A673 (cell line): ENCODE measurements at regions not wholly inside any gene's neighbourhood (a gene's known extent, or its start where the extent isn't known, plus 50 kb on each side); places are given as distances from the start of the nearest gene placed in this dataset.

Experiments
- EZH2 ChIP-seq: fragments of 200-600 bp; sonication (generic); IDR thresholded peaks from 2 replicates; pipeline ENCODE4 v1.6.1; 2017; ENCODE audit warnings: borderline replicate concordance, low read depth, mild to moderate bottlenecking, mixed read lengths, antibody characterized with exemption, low read length; ENCODE audit not compliant: poor library complexity, severe bottlenecking
- TF ChIP-seq, protein P1 (sequence below): fragments of 300-800, 200-600 bp; sonication (generic); conservative IDR thresholded peaks from 2 replicates; pipeline ENCODE4 v1.5.1; 2017; ENCODE audit warnings: low read depth, mild to moderate bottlenecking, antibody characterized with exemption, low read length, moderate library complexity, mixed read lengths

DNA sequence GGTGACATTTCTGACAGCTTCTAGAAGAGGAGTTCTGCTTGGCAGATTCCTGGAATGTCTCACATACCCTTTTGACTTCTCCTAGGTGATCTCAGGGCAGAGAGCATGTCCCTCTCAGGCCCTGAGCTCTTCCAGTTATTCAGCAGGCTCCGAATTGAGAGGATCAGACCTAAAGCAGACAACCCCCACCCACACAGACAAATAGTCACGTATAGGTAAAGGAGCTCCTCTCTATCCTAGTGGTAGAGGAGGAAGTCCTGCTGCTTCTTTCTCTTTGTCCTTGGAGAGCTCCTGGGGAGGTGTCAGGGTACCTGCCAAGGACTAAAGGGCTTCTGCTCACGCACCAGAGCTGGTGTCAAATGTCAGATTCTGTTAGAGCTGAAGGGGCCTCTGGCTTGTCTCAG is 128.1 kb downstream of the IER5 start:
- TF ChIP-seq, protein P1, sequence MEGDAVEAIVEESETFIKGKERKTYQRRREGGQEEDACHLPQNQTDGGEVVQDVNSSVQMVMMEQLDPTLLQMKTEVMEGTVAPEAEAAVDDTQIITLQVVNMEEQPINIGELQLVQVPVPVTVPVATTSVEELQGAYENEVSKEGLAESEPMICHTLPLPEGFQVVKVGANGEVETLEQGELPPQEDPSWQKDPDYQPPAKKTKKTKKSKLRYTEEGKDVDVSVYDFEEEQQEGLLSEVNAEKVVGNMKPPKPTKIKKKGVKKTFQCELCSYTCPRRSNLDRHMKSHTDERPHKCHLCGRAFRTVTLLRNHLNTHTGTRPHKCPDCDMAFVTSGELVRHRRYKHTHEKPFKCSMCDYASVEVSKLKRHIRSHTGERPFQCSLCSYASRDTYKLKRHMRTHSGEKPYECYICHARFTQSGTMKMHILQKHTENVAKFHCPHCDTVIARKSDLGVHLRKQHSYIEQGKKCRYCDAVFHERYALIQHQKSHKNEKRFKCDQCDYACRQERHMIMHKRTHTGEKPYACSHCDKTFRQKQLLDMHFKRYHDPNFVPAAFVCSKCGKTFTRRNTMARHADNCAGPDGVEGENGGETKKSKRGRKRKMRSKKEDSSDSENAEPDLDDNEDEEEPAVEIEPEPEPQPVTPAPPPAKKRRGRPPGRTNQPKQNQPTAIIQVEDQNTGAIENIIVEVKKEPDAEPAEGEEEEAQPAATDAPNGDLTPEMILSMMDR, result no peak
- TF ChIP-seq EZH2, result no peak
